Adrenal gland (tissue), 5 donors: ENCODE measurements at regions not wholly inside any gene's neighbourhood (a gene's known extent, or its start where the extent isn't known, plus 50 kb on each side); places are given as distances from the start of the nearest gene placed in this dataset.

Experiments
- POLR2A ChIP-seq, 2 donors: fragments of 450-650 bp; IDR thresholded peaks; one replicate each; pipeline ENCODE4 v1.6.1; 2017; ENCODE audit warnings: antibody characterized with exemption in 2 of 2, mild to moderate bottlenecking in 2 of 2, moderate library complexity in 1 of 2
- TF ChIP-seq, protein P1 (sequence below), 6 experiments: fragments of 450-650 bp in 4 of 6; fragments of 200-600 bp in 2 of 6; sonication (generic) in 1 of 6; IDR thresholded peaks; 1 replicate in 5 of 6; 2 replicates in 1 of 6; pipeline versions ENCODE4 v1.5.1 to v1.8.0; 2016 to 2021; ENCODE audit warnings: antibody characterized with exemption in 6 of 6, mild to moderate bottlenecking in 2 of 6, moderate library complexity in 1 of 6
- donor health status: DM: no; HTN: no; CAD: no.

- TF ChIP-seq, protein P1, sequence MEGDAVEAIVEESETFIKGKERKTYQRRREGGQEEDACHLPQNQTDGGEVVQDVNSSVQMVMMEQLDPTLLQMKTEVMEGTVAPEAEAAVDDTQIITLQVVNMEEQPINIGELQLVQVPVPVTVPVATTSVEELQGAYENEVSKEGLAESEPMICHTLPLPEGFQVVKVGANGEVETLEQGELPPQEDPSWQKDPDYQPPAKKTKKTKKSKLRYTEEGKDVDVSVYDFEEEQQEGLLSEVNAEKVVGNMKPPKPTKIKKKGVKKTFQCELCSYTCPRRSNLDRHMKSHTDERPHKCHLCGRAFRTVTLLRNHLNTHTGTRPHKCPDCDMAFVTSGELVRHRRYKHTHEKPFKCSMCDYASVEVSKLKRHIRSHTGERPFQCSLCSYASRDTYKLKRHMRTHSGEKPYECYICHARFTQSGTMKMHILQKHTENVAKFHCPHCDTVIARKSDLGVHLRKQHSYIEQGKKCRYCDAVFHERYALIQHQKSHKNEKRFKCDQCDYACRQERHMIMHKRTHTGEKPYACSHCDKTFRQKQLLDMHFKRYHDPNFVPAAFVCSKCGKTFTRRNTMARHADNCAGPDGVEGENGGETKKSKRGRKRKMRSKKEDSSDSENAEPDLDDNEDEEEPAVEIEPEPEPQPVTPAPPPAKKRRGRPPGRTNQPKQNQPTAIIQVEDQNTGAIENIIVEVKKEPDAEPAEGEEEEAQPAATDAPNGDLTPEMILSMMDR (IDR thresholded peaks at IDR 0.05), result no peak
- TF ChIP-seq POLR2A (IDR thresholded peaks at IDR 0.05), result no peak
Measured at GRCh38 chr18:29188760-29189159, 1011.8 kb upstream of the CDH2 start.
